Thyroid gland (tissue), 4 donors: ENCODE measurements at regions not wholly inside any gene's neighbourhood (a gene's known extent, or its start where the extent isn't known, plus 50 kb on each side); places are given as distances from the start of the nearest gene placed in this dataset.

Experiments used
- POLR2A ChIP-seq, 2 donors: fragments of 450-650 bp; IDR thresholded peaks; one replicate each; pipeline ENCODE4 v1.6.1; 2017; ENCODE audit warnings: antibody characterized with exemption in 2 of 2, mild to moderate bottlenecking in 2 of 2, moderate library complexity in 1 of 2
- TF ChIP-seq, protein P1 (sequence below), 6 experiments: fragments of 200-600 bp in 3 of 6; fragments of 450-650 bp in 3 of 6; sonication (generic) in 3 of 6; IDR thresholded peaks; one replicate each; pipeline ENCODE4 v1.5.1; 2016 to 2019; ENCODE audit warnings: antibody characterized with exemption in 6 of 6, mild to moderate bottlenecking in 2 of 6, inconsistent platforms in 1 of 6, moderate library complexity in 1 of 6

- TF ChIP-seq POLR2A (IDR thresholded peaks at IDR 0.05), result no peak
- TF ChIP-seq, protein P1, sequence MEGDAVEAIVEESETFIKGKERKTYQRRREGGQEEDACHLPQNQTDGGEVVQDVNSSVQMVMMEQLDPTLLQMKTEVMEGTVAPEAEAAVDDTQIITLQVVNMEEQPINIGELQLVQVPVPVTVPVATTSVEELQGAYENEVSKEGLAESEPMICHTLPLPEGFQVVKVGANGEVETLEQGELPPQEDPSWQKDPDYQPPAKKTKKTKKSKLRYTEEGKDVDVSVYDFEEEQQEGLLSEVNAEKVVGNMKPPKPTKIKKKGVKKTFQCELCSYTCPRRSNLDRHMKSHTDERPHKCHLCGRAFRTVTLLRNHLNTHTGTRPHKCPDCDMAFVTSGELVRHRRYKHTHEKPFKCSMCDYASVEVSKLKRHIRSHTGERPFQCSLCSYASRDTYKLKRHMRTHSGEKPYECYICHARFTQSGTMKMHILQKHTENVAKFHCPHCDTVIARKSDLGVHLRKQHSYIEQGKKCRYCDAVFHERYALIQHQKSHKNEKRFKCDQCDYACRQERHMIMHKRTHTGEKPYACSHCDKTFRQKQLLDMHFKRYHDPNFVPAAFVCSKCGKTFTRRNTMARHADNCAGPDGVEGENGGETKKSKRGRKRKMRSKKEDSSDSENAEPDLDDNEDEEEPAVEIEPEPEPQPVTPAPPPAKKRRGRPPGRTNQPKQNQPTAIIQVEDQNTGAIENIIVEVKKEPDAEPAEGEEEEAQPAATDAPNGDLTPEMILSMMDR (IDR thresholded peaks at IDR 0.05), result no peak
Observed at GRCh38 chr2:224248944-224249371, 152.9 kb downstream of the FAM124B start.
